Panc1 (cell line): ENCODE measurements at regions not wholly inside any gene's neighbourhood (a gene's known extent, or its start where the extent isn't known, plus 50 kb on each side); places are given as distances from the start of the nearest gene placed in this dataset.

Source experiments
- CTCF ChIP-seq: fragments of 450-650 bp; IDR thresholded peaks from 2 replicates; pipeline ENCODE4 v1.5.1; 2017; ENCODE audit warnings: mild to moderate bottlenecking
- POLR2AphosphoS5 ChIP-seq: IDR thresholded peaks from 2 replicates; pipeline ENCODE4 v1.6.1; 2012; ENCODE audit warnings: mild to moderate bottlenecking, low read depth, low read length, moderate library complexity

- TF ChIP-seq CTCF (no peak), POLR2AphosphoS5 (no peak)
These were observed 227.6 kb upstream of the ANKRD55 start for GRCh38 chr5:56460681-56461191.
